Vagina (tissue), 2 donors: ENCODE measurements at regions not wholly inside any gene's neighbourhood (a gene's known extent, or its start where the extent isn't known, plus 50 kb on each side); places are given as distances from the start of the nearest gene placed in this dataset.

Source experiments
- CTCF ChIP-seq, 3 experiments: fragments of 450-650 bp in 2 of 3; fragments of 200-600 bp in 1 of 3; sonication (generic) in 1 of 3; IDR thresholded peaks; one replicate each; pipeline ENCODE4 v1.5.1; 2017 to 2019; ENCODE audit warnings: antibody characterized with exemption in 3 of 3, mild to moderate bottlenecking in 2 of 3, moderate library complexity in 2 of 3
- POLR2A ChIP-seq, 2 donors: fragments of 450-650 bp; IDR thresholded peaks; one replicate each; pipeline ENCODE4 v1.6.1; 2017; ENCODE audit warnings: antibody characterized with exemption in 2 of 2, mild to moderate bottlenecking in 2 of 2, moderate library complexity in 2 of 2
- POLR2AphosphoS5 ChIP-seq, 2 donors: sonication (generic); formaldehyde crosslinking; IDR thresholded peaks; one replicate each; pipeline ENCODE4 v1.9.0; 2017; ENCODE audit warnings: antibody characterized with exemption in 2 of 2, mild to moderate bottlenecking in 2 of 2, low read depth in 1 of 2; ENCODE audit not compliant: insufficient read depth in 1 of 2

DNA sequence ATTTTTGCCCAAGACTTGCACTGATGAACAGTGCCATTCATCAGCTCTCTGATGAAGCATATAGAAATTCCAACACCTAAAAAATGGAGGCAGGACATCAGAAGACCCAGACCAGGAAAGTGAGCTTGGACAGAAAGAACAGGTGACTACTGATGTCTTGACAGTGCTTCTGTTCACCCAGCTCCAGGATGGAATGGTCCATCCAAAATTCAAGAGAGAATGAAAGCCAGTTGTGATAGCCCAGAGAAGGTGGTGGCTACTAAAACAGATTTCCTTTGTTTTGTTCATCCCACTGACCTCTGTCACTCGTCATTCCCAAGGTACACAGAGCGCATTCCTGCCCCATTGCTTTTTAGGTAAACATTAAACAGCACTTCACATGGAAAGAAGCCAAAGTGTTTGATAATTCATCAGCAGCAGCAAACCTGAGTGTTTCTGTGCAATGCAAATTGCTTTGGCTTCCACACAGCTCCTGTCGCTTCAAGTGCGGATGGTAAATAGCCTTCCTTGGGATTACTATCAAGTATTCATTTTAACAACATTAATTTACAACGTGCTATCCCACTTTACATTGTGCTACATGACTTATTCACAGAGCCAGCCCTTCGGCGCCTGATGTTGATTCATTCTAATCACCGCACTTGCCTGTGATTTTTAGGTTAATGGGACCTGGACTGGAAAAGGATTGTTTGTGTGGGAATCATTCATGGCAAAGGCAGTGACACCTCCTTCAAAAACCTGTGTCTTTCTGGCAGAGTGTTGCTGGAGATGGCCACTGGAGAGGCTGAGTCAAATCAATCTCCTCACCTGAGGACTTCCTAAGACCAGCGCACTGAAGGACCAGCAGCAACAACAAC lies 65.1 kb upstream of the TOX3 start:
- no peak for TF ChIP-seq CTCF (IDR thresholded peaks at IDR 0.05)
- no peak for TF ChIP-seq POLR2A (IDR thresholded peaks at IDR 0.05)
- no peak for TF ChIP-seq POLR2AphosphoS5 (IDR thresholded peaks at IDR 0.05; ENCODE audit: insufficient read depth in 1 of 2, low read depth in 1 of 2)
